NCI-H2227 (cell line): ENCODE measurements at regions not wholly inside any gene's neighbourhood (a gene's known extent, or its start where the extent isn't known, plus 50 kb on each side); places are given as distances from the start of the nearest gene placed in this dataset.
A peak's percentile ranks its signal among the peaks of the same experiment; 100 is the strongest.
"Not testable (repeated sequence)": the region's sequence is repeated elsewhere in the genome, so short reads cannot be mapped to it uniquely, and the experiment has no call there.

Experiments
- DNase-seq: peaks from one replicate; lab custom pipeline; 2025; ENCODE audit not compliant: unreplicated experiment; lab: John Stamatoyannopoulos, UW

- no peak for DNase-seq
These were observed 372.4 kb upstream of the RND3 start for GRCh38 chr2:150859877-150860276.

GRCh38 chr2:150859162-150859561 lies 371.7 kb upstream of the RND3 start:
- DNase-seq, result no peak

GRCh38 chr2:150858382-150858781 lies 370.9 kb upstream of the RND3 start:
- no peak for DNase-seq

- no peak for DNase-seq
These were observed 369.3 kb upstream of the RND3 start for GRCh38 chr2:150856596-150857281.

- no peak for DNase-seq
These were observed 365.8 kb upstream of the RND3 start for GRCh38 chr2:150853263-150853662.

GRCh38 chr2:150850641-150851040 lies 363.2 kb upstream of the RND3 start:
- no peak for DNase-seq

- no peak for DNase-seq
These were observed 360.1 kb upstream of the RND3 start for GRCh38 chr2:150847578-150847977.

- no peak for DNase-seq
These were observed 359.2 kb upstream of the RND3 start for GRCh38 chr2:150846691-150847090.

GRCh38 chr2:150832686-150833085 lies 345.2 kb upstream of the RND3 start:
- no peak for DNase-seq

- DNase-seq, result no peak
These were observed 336.7 kb upstream of the RND3 start for GRCh38 chr2:150824118-150824517.

GRCh38 chr2:150817422-150817821 lies 330.0 kb upstream of the RND3 start:
- no peak for DNase-seq

- no peak for DNase-seq
These were observed 325.3 kb upstream of the RND3 start for GRCh38 chr2:150812664-150813367.

- no peak for DNase-seq
These were observed 324.6 kb upstream of the RND3 start for GRCh38 chr2:150812066-150812465.

- no peak for DNase-seq
These were observed 323.9 kb upstream of the RND3 start for GRCh38 chr2:150811259-150811855.

- no peak for DNase-seq
These were observed 321.6 kb upstream of the RND3 start for GRCh38 chr2:150809103-150809502.

- peak; percentile 5 for DNase-seq
These were observed 318.9 kb upstream of the RND3 start for GRCh38 chr2:150806336-150806735.

GRCh38 chr2:150803689-150804398 lies 316.4 kb upstream of the RND3 start:
- DNase-seq, result no peak

- no peak for DNase-seq
These were observed 315.2 kb upstream of the RND3 start for GRCh38 chr2:150802635-150803034.

GRCh38 chr2:150796236-150796635 lies 308.8 kb upstream of the RND3 start:
- DNase-seq, result not testable (repeated sequence)

- DNase-seq, result no peak
These were observed 305.4 kb upstream of the RND3 start for GRCh38 chr2:150792780-150793300.

- no peak for DNase-seq
These were observed 304.1 kb upstream of the RND3 start for GRCh38 chr2:150791567-150791966.
